HG02870 (cell line): ENCODE measurements at regions not wholly inside any gene's neighbourhood (a gene's known extent, or its start where the extent isn't known, plus 50 kb on each side); places are given as distances from the start of the nearest gene placed in this dataset.

Experiments used
- ATAC-seq: cut with Tn5 transposase; IDR thresholded peaks from one replicate; pipeline ENCODE4 v1.9.1; 2021; ENCODE audit warnings: mild to moderate bottlenecking, moderate library complexity; ENCODE audit not compliant: unreplicated experiment

DNA sequence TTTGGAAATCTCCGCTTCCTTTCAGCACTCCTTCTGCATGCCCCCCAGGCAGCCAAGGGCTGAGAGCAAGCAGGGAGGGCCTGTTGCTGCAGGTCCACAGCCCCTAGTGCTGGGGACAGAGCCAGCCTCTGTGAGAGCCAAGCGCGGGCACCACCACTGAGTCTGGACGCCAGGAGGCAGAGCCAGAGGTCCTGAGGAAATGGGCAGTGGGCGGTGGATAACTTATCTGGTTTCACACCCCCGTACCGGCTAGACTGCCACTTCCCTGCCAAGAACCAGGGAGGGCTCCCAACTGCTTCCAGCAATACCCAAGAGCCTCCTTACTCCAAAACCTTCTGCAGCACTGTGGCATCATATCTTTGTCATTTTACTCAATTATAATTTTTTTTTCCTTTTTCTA lies 141.6 kb upstream of the IGF1R start:
- no peak for ATAC-seq

DNA sequence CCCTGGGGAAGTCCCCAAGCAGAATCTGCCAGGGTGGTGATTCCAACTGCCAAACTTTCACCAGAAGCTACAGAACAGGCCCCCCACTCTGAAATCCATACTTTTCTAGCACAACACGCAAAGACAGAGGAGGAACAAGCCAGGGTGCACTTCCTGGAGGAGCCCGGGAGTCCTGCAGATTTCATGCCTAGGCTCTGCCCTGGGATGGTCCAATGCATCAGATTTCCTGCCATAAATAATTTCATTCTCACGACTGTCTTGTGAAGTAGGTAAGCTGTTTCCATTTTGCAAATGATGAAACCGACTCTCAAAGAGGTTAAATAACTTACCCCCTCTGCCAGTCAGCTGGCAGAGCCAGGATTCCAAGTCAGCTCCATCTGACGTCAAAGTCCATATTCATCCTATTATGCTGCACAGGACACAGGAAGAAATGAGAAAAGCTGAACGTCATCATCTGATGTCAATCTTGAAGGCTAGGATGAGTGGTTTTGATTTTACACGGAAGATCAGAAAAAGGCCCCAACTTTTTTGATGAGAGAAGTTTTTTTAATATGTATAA lies 134.8 kb upstream of the IGF1R start:
- ATAC-seq, result no peak

DNA sequence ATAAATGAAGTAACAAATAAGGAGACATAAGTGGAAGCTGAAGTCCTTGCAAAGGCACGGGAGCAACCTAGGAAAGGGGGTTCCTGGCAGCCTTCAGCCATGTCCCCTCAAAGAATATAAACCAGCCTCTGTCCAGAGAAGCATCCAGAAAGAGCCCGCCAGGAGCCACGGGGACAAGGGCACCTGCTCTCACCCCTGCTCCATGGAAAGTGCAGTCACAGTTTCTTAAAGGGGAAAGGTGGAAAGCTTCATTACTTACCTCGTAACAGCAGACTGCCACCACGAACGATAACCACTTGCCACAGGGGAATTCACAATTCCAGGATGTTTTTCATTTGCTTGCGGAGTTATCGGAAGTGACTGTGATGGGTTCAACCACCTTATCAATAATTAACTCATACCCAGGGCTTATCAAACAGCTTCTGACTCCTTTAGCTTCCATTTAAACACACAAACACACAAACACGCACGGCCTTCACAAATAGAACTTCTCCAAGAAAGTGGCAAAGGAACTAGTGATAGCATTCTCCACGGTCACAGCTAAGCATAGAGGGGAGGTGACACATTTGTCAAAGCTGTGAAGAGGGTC lies 134.2 kb upstream of the IGF1R start:
- no peak for ATAC-seq

- peak; percentile 81 for ATAC-seq
Observed at GRCh38 chr15:98518823-98519561, 129.3 kb upstream of the IGF1R start.

DNA sequence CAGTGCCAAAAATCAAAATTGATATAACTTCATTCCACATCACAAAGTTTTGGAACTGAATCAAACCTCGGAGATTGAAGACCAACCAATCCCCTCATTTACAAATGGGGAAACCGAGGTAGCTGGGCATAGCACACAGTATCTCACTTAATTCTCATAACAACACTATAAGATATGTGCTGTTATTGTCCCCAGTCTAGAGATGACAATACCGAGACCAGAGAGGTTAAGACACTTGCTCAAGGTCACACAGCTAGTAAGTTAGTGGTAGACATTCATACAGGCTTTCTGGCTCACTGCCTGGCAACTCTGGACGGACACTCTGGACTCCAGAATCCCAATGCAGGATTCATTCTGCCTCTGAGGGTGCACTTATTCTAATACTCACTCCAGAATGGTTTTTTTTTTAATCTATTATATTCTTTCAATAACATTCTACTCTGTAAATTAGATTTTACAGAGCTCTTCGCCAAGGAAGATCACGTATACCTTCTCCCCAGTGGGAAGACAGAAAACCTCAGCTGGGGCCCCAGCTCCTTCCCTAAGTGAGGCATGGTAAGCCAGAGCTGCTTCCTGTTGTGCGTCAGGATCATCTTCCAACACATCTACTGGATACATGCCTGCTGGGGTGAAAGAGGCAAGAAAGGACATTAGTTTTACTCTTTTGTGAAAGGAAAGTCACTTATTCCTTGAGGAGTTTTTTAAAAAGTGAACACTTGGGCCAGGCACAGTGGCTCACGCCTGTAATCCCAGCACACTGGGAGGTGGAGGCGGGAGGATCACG lies 128.4 kb upstream of the IGF1R start:
- no peak for ATAC-seq

GRCh38 chr15:98522127-98522526 lies 126.2 kb upstream of the IGF1R start:
- ATAC-seq, result no peak

- no peak for ATAC-seq
Observed at GRCh38 chr15:98523912-98524662, 124.3 kb upstream of the IGF1R start.

GRCh38 chr15:98524838-98525660 lies 123.3 kb upstream of the IGF1R start:
- no peak for ATAC-seq

DNA sequence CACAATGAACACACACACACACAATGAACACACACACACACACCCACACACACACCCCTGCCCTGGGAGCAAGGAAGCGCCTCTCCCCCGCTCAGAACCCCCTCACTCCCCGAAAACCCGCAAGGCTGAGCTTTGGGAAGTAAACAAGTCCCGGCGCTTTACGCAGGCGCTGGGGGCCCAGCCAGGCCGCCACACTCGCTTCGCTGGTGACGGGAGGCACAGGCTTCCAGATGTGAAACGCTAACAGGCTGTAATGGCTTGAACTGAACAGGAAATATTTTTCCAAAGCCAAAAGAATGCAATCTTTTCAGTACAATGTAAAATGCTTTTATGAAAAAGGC lies 122.7 kb upstream of the IGF1R start:
- no peak for ATAC-seq

DNA sequence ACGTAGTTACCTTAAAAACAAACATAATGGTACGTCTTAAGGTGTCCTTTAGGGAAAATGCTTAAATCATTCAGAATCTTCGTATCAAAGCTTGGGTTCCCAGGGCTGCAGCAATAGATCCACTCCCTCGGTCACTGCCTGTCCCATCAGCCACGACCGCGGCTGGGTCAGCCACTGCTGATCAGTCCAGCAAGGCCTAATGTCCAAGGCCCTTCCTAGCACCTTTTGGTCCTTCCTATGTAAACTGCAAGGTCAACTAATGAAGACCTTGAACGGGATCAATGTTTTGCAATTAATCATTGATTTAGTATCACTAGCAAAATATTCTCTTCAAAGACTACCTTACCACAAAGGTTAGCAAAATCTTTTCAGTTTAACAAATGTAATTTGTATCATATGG lies 122.2 kb upstream of the IGF1R start:
- no peak for ATAC-seq

GRCh38 chr15:98528046-98528725 lies 120.2 kb upstream of the IGF1R start:
- no peak for ATAC-seq

GRCh38 chr15:98529205-98530145 lies 118.9 kb upstream of the IGF1R start:
- no peak for ATAC-seq

DNA sequence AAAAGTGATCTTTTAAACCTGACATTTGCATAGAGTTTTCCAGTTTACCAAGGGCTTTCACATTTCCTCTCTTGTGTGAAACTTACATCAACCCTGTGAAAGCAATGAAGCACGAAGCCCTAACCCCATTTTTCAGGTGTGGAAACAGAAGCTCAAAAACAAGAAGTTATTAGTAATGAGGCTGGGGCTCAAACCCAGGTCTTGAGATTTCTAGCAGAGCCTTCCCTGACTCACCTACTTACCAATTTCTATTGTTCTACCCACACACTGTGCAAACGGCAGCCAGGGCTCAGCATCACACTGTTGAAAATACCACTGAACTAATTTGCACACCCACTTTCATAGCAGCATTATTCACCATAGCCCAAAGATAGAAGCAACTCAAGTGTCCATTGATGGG lies 117.8 kb upstream of the IGF1R start:
- peak; percentile 68 for ATAC-seq

- no peak for ATAC-seq
Observed at GRCh38 chr15:98532063-98532462, 116.3 kb upstream of the IGF1R start.

DNA sequence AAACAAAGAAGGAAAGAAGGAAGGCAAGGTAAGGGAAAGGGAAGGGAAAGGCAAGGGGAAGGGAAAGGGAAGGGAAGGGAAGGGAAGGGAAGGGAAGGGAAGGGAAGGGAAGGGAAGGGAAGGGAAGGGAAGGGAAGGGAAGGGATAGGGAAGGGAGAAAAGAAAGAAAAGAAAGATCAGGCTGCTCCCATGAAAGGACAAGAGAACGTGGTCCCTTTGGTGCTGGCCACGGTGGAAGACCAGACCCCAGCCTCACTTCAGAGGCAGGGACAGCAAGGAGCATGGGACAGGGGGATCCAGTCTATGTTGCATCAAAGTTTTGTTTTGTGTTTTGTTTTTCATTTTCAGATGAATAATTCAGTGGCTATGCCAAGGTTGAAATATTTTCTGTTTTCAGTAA lies 111.4 kb upstream of the IGF1R start:
- ATAC-seq, result no peak

- no peak for ATAC-seq
Observed at GRCh38 chr15:98537516-98538060, 110.8 kb upstream of the IGF1R start.

DNA sequence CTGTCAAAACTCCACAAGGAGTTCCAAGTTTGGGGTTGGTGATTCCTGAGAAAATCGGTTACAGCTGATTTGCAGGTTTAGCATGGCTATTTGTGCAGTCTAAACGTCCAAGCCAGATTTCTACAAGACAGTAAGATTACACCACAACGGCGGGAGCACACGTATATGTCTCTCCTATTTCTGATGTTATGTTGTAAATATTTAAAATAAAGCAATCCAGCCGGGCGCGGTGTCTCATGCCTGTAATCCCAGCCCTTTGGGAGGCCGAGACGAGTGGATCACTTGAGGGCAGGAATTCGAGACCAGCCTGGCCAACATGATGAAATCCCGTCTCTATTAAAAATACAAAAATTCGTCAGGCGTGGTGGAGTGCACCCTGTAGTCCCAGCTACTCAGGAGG lies 106.8 kb upstream of the IGF1R start:
- ATAC-seq, result no peak

DNA sequence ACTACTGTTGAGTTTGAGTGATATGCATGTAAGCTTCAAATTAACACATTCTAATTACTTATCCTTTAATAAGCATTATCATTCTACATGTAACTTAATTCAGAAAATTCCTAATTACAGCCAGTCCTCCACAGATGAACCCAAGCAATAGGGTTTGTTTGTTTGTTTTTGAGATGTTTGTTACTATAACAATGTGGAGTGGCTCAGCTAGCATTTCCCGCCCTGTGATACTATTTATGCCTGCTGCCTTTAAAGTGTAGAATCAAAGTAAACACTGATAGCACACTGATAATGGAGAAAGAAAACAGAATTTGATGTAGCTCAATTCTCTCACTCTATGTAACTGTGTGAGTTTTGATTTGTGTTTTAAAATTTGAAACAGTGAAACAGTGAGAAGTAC lies 105.1 kb upstream of the IGF1R start:
- ATAC-seq, result no peak
